Testis (tissue), 2 donors: ENCODE measurements at regions not wholly inside any gene's neighbourhood (a gene's known extent, or its start where the extent isn't known, plus 50 kb on each side); places are given as distances from the start of the nearest gene placed in this dataset.

ENCODE experiments used
- DNase-seq: peaks from one replicate; pipeline ENCODE4 v3.0.0-alpha.2; 2019
- H3K27ac ChIP-seq, 2 donors: fragments of 200-600 bp; sonication (generic); one replicate each; pipeline ENCODE4 v1.5.1; 2019
- H3K27me3 ChIP-seq: fragments of 200-600 bp; sonication (generic); one replicate; pipeline ENCODE4 v1.5.1; 2019
- H3K36me3 ChIP-seq: fragments of 200-600 bp; sonication (generic); one replicate; pipeline ENCODE4 v1.5.1; 2017; ENCODE audit warnings: low read depth; ENCODE audit errors: missing control alignments
- H3K4me1 ChIP-seq: fragments of 200-600 bp; sonication (generic); one replicate; pipeline ENCODE4 v1.5.1; 2019
- H3K4me3 ChIP-seq, 2 donors: fragments of 200-600 bp; sonication (generic); one replicate each; pipeline ENCODE4 v1.5.1; 2017 to 2019
- H3K9me3 ChIP-seq: fragments of 200-600 bp; sonication (generic); one replicate; pipeline ENCODE4 v1.5.1; 2017
- CTCF ChIP-seq, 3 experiments: fragments of 450-650 bp in 2 of 3; fragments of 200-600 bp in 1 of 3; sonication (generic) in 1 of 3; IDR thresholded peaks; one replicate each; pipeline ENCODE4 v1.5.1; 2016 to 2019; ENCODE audit warnings: antibody characterized with exemption in 3 of 3, mild to moderate bottlenecking in 2 of 3, moderate library complexity in 1 of 3
- POLR2A ChIP-seq: fragments of 450-650 bp; IDR thresholded peaks from one replicate; pipeline ENCODE4 v1.6.1; 2017; ENCODE audit warnings: antibody characterized with exemption, mild to moderate bottlenecking, moderate library complexity
- WGBS, 2 donors: methylation state at CpG; one replicate each; pipeline ENCODE4 v1.1.5; 2018; 5-methylcytosine and 5-hydroxymethylcytosine counted together
- intact Hi-C: fragments of 100-400 bp; cut with DNase I; formaldehyde crosslinking; loops from one replicate; pipeline ENCODE4 v1.15.1; 2023; ENCODE audit warnings: low total_unique reads

- Histone ChIP-seq H3K4me1 (no peaks in the 10 kb centered on the region), H3K27ac (no peak overlapping the region), H3K36me3 (no peaks in the 10 kb centered on the region), H3K27me3 (no peaks in the 10 kb centered on the region), H3K9me3 (no peaks in the 10 kb centered on the region), H3K4me3 (no peak overlapping the region)
- 68 to 71% methylated on average over 3 of the region's 3 CpGs for WGBS, 2 donors
- TF ChIP-seq POLR2A (no peak), CTCF (IDR thresholded peaks at IDR 0.05) (no peak)
- intact Hi-C loops, result no loop called here
- no peak for DNase-seq
Measured at GRCh38 chr9:120258096-120258495, 321.9 kb downstream of the CDK5RAP2 start.

GRCh38 chr9:120257483-120257882 is 322.5 kb downstream of the CDK5RAP2 start:
- Histone ChIP-seq H3K4me1 (no peaks in the 10 kb centered on the region), H3K27ac (no peak overlapping the region), H3K36me3 (no peaks in the 10 kb centered on the region), H3K4me3 (no peak overlapping the region), H3K9me3 (no peaks in the 10 kb centered on the region), H3K27me3 (no peaks in the 10 kb centered on the region)
- WGBS, 2 donors, result 79 to 91% methylated on average over 6 of the region's 6 CpGs
- no peak for TF ChIP-seq POLR2A
- no peak for TF ChIP-seq CTCF (IDR thresholded peaks at IDR 0.05)
- DNase-seq, result no peak
- intact Hi-C loops, result no loop called here

- intact Hi-C loops, result no loop called here
- TF ChIP-seq CTCF (IDR thresholded peaks at IDR 0.05), result no peak
- TF ChIP-seq POLR2A, result no peak
- no peaks in the 10 kb centered on the region for H3K27me3 ChIP-seq
Measured at GRCh38 chr9:120256146-120256545, 323.8 kb downstream of the CDK5RAP2 start.

GRCh38 chr9:120252248-120252647 is 327.7 kb downstream of the CDK5RAP2 start:
- no peak overlapping the region for H3K27ac ChIP-seq
- TF ChIP-seq CTCF (IDR thresholded peaks at IDR 0.05) (no peak), POLR2A (no peak)
- no peaks in the 10 kb centered on the region for H3K36me3 ChIP-seq
- no peak for DNase-seq
- no peak overlapping the region for H3K4me3 ChIP-seq
- H3K27me3 ChIP-seq, result no peaks in the 10 kb centered on the region
- no peaks in the 10 kb centered on the region for H3K9me3 ChIP-seq
- no peaks in the 10 kb centered on the region for H3K4me1 ChIP-seq
- intact Hi-C loops, result no loop called here
- WGBS, 2 donors, result 26 to 52% methylated on average over 2 of the region's 2 CpGs

More at GRCh38 chr9:120256146-120256545, 323.8 kb downstream of the CDK5RAP2 start:
- H3K4me1 ChIP-seq, result no peaks in the 10 kb centered on the region
- H3K27ac ChIP-seq, result no peak overlapping the region
- DNase-seq, result no peak
- no peaks in the 10 kb centered on the region for H3K9me3 ChIP-seq
- H3K4me3 ChIP-seq, result no peak overlapping the region
- H3K36me3 ChIP-seq, result no peaks in the 10 kb centered on the region

GRCh38 chr9:120242116-120242811 is 337.7 kb downstream of the CDK5RAP2 start:
- no peaks in the 10 kb centered on the region for H3K4me1 ChIP-seq
- no peak for DNase-seq
- H3K27ac ChIP-seq, result no peak overlapping the region
- no peaks in the 10 kb centered on the region for H3K36me3 ChIP-seq
- TF ChIP-seq POLR2A (no peak), CTCF (IDR thresholded peaks at IDR 0.05) (no peak)
- intact Hi-C loops, result no loop called here
- no peak overlapping the region for H3K4me3 ChIP-seq
- H3K9me3 ChIP-seq, result no peaks in the 10 kb centered on the region
- no peaks in the 10 kb centered on the region for H3K27me3 ChIP-seq
- 84 to 85% methylated on average over 20 to 21 of the region's 21 CpGs for WGBS, 2 donors
